NCI-H510A treated with DMSO at 0.1 percent for 48 hours (cell line): ENCODE measurements at regions not wholly inside any gene's neighbourhood (a gene's known extent, or its start where the extent isn't known, plus 50 kb on each side); places are given as distances from the start of the nearest gene placed in this dataset.
A peak's percentile ranks its signal among the peaks of the same experiment; 100 is the strongest.

Experiments used
- DNase-seq: peaks from one replicate; lab custom pipeline; 2025; lab: John Stamatoyannopoulos, UW

DNA sequence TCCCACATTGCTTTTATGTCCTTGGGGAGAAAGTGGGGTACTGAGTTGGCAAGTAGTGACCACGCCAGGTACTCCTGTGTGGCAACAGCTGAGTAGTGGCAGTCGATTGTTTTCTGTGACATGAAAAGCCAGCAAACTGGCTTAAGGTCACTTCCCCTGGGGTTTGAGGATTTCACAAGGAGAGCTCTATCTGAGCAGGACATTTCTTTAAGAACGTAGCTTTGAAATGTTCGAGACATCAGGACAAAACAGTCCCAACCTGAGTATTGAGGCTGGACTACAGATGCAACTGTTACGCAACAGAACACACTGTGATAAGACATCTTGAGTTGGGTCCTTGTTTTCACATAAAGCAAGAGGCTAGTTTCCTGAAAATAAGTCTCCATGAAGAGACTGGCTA lies 146.7 kb upstream of the KLF14 start:
- no peak for DNase-seq

DNA sequence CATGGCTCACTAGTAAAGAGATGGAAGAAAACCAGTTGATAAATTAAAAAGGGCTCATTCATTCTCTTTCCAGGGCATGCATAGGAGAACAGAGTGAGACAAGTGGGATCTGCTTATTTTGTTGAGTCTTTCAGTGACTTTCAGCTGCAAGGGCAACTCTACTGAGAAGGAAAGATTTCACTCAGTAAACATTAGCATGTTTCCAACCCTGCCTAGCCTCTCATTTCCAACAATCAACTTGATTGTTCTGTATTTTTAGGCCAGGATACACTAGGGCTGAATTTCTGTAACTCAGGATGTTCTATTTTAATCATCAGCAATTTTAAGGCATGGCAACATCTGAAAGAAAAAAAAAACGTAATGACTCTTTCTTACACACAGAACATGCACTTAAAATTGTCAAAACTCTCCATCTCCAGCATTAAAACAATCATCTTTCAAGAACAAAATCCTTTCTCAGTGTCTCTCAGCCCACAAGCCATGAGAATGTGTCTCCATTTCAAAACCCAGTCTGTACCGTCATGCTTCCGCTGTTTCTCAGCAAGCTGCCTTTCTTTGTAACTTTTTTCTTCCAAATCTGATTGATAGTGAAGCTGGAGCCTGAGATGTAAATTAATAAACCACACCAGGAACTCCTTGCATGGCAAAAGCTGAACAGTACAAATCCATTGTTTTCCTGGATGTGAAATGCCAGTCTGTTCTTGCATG lies 147.2 kb upstream of the KLF14 start:
- no peak for DNase-seq

DNA sequence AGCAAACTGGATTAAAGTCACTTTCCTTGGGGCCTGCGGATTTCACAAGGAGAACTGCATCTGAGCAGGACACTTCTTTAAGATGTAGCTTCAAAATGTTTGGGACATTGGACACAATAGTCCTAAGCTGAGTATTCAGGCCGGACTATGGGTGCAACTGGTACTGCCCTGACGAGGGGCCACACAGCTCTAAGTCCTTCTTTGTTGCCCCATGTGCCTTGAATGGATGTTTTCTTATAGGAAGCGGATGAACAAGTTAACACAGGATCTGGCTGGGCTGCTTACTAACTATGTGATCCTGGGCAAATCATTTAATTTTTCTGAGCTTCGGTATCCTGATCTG lies 147.8 kb upstream of the KLF14 start:
- DNase-seq = no peak

DNA sequence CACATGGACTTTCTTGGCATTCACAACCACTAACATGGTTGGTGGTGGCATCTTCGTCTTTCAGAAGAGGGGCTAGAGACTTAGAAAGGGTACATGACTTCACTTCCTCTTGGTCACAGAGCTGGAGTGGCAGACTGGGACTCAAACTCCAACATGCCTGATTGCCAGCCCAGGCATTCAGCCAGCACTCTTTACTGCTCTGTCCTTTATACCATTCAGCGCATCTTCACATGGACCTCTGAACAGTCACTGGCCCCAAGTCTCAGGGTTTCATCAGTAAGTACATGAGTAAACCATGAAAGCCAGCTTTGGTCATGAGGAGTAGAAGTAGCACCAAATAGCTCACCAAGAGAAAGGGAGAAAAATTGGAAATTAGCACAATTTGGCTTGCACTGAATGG lies 148.4 kb upstream of the KLF14 start:
- no peak for DNase-seq

DNA sequence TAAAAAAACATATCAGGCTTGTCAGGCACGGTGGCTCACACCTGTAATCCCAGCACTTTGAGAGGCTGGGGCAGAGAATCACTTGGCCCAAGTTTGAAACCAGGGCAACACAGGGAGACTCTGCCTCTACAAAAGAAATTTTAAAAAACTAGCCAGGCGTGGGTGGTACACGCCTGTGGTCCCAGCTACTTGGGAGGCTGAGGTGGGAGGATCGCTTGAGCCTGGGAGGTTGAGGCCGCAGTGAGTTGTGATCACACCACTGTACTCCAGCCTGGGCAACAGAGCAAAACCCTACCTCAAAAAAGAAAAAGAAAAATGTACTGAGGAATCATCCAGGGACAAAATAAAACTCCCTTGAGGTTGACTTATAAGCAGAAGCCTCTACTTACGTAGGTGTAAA lies 149.9 kb upstream of the KLF14 start:
- no peak for DNase-seq

DNA sequence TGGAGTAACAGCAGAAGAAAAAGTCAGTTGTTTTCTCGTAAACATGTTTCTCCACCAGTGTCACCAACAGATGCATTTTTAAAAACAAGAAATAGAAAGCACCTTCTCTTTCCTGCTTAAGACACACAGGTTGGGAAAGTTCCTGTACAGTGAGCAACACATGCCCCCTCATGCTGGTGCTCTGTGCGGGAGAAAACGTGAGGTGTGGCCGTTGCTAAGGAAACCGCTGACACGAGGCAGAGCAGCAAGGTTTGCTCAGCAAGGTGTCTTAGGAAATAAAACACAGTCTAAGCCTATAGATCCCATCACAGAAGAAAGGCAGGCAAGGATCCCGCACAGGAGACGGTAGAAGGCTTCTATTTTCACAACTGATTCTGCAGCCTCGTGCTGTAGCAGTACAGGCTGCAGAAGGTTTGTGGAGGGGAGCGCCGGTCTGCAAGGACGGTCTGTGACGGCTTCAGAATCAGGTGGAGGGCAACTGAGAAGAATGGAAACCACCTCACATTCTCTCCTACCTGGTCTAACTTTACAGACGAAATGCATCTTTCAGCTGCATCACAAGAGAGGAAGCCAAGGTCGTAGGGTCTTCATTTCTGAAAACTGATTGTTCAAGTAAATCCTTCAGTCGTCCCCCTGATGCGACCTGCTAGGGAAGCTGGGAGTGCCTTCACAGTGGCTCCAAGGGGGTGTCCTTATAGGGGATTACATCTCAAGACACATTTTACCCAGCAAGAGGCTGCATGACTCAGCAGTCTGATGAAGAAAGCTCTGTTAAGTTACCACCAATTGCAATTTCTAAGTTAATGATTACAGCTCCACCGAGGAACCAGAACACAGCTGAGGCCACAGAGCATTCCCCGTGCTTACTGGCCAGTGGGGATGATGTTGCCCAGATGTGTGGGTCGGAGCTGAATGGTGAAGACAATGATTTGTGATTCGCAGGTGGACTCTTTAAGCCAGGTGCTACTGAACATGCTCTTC lies 150.7 kb upstream of the KLF14 start:
- no peak for DNase-seq

DNA sequence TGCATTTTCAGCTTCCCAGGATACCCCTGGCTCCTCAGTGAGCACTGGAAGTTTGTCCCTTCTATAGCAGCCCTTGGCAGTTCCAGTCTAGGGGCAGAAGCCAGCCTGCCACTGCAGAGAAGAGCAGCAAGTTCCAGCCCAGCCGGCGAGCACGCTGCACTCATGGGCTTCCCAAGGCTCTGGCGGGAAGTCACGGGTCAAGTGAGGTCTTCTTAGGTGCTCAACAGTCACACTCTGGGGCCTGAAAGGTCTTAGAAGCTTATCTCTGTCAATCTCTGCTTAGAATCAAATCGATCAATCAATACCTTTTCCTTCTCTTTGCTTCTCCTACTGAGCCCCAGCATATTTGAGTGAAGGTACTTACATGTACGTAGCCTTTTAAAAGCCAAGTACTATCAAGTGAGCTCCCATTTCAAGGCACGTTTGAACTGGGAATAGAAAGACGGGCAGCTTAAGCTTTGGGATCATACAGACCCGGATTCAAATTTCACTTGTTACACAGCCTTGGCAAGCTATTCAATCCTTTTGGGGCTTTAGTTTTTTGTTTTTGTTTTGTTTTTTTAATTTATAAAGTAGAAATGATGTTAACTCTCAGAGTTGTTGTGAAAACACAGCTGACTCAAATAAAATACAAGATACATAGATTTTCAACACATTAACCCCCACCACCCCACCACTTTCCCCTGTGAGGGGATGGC lies 152.6 kb upstream of the KLF14 start:
- DNase-seq = no peak

DNA sequence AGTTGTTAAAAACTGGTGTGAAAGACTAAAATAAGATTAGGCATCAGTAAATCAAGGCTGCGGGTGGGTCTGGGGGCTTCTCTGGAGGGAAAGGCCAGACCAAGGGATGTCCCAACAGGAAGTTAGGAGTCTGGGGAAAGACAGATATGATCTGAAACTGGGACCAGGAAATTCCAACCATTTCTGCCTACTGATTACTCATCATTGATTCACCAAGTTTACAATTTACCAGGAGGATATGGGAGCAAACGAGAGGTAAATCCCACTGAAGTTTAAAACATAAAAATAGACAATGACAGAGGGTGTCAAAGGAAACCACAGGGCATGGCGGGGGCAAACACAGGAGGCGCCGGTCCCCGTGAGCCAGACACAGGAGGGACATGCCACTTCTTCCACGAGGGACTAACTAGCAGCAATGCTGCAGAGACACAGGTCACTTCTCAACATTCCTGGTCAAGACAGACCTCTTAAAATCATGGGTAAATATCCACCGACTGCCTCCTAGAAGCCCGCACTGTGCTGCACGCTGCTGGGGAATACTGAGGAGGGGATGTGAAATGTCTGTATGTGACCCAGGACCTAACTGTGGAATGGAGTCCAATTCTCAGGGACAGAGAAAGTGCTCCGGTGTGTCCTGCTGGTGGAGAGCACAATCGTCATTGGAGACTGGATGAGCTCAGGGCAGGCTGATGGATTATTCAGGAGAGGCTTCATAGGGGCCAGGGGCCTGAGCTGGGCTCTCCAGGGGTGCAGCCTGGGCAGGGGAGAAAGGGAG lies 153.4 kb upstream of the KLF14 start:
- no peak for DNase-seq

DNA sequence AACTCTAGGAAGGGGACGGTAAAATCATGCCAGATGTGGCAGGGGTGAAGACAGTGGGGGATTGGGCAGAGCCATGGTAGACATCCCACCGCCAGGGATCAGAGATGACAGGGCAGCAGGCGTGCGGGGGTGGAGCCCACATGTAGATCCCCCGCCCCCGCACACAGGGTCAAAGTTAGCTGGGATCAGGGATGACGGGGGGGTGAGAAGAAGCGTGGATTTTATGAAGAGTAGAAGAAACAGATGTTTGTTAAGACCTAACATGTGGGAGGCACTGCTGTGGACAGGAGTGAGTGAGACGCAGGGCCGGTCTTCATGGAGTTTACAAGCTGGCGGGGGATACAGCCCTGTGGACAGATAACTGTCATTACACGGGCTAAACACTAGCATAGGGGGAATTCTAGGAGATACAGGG lies 154.0 kb upstream of the KLF14 start:
- DNase-seq = no peak

DNA sequence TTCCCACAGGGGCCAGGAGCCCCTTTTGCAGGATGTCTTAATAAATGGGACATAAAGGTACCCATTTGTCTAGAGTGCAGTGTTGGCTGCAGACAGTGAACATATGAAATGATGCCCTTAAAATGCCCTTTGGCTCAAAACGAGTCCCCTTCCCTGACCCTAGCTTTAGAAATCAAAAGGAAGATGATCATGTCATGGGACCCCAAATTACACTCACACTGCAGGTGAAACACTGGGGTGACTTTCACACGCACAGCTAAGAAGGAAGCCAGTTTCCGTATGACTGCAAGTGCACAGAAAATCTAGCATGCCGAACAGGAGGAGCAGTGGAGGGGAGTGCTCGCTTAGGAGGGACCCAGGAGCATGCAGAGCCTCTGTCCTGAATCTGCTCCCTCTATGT lies 154.5 kb upstream of the KLF14 start:
- no peak for DNase-seq

DNA sequence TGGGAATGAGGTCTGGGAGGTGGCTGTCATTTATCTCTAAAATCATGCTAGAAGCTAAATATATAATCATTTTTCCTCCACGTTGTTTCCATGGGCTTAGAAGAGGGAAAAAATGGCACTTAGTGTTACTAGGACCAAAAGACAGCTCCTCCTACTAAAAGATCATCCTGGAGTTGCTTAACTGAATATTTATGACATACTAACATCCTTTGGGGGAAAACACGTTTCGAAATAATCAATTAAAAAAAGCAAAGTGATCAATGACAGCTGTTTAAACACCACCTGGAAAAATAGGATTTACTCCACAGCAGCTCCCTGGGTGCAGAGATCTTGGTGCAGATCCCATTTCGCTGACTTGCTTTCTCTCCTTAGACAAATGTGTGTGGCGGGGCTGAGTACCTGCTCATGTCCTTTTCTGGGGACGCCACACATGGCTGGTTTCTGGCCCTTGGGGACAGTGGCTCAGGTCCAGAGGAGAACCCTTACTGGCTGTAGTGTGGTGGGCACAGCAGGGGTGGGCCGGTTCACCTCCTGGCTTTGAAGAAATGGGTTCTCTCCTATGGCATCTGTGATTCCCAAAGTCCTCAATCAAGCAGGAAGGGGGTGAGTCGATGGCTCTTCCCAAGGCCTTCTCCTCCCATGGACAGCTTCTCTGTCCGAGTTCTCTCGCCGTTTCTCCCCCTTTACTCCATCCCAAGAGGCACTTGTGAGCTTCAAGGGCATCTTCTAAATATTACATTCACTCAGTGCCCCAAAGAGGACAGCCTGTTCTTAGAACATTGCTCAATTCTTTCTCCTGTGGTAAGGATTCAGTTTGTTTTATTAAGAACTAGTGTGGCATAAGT lies 156.4 kb upstream of the KLF14 start:
- DNase-seq = no peak

DNA sequence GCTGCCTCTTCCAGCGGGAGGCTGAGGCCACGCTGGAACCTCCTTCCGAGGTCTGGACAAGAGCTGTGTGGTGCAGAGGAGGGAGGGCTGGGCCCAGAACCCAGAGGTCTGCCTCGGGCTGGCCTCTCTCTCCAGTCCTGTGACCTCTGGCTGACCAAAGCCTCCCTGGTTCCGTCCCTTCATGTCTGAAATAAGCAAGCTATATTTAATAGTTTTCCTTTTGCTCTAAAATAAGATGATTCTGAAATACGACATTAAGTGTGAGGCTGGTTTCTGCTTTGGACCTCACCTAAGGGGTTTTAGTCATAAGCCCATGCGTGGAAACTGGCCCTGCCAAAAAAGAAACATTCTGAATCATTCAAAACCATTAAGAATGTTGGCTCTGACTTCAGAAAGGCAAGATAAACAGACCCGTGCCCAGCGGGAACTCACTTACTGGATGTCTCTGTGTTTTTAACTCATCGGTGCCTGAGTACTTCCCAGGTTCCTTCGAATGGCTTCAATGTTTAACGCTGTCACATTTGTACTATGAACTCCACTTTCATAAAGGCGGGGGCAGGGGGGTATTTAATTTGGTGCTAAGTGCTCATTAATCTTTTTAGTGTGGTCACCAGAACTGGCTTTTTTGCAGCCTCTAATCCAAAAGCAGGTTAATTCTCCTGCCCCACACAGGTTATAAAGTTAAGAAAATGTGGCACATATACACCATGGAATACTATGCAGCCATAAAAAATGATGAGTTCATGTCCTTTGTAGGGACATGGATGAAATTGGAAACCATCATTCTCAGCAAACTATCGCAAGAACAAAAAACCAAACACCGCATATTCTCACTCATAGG lies 157.5 kb upstream of the KLF14 start:
- no peak for DNase-seq

DNA sequence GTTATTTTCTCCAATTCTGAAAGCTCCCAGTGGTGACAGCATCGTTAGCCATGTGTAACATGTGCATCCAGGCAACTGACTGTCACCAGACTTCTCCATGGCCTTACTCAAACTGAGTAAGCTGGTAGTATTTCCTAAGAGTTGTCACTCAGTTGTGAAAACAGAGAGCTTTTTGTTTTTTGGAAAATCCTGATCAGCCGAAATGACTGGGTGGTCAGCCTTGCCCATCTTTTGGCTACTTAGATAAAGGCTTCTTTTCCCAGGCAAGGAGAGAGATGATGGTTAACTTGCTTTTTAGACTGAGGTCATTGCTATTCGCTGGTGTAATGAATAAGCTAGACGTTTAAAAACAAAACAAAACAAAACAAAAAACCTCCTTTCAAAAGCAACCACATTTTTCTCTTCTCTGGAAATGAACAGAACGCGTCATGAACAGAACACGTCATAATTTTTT lies 159.5 kb upstream of the KLF14 start:
- no peak for DNase-seq

DNA sequence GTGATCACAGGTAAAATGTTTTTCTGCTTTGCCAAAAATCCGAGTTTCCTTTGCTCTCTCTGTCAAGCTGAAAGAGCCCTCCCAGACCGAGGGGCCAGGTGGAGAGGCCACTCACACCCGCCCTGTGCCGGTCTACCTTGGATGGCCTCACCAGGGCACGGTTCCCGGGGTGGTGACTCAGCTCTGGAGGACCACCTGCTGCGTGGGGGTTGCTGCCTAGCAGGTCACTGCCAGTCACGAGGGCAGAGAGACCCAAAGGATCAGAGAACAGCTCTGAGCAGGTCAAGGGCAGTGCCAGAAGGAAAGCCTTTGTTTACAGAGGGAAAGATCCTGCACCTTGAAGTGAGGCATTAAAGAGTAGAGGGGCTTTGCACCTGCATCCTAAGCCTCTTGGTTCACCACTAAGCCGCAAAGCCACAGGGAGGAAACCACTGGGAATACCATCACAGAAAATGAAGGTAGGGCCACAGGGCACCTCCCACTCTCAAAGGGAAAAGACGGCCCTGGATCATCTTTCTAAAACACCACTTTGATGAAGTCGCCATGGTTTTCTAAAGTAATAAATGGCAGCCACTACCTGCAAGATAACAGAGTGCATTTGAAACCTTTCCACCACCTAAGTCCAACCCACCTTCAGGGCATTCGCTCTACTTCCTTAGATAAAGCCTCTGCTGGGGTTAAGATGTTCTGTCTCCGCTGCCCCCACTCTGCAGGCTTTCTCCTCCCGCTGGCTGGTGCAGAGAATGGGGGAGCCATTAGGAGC lies 160.3 kb upstream of the KLF14 start:
- DNase-seq = peak; percentile 15

DNA sequence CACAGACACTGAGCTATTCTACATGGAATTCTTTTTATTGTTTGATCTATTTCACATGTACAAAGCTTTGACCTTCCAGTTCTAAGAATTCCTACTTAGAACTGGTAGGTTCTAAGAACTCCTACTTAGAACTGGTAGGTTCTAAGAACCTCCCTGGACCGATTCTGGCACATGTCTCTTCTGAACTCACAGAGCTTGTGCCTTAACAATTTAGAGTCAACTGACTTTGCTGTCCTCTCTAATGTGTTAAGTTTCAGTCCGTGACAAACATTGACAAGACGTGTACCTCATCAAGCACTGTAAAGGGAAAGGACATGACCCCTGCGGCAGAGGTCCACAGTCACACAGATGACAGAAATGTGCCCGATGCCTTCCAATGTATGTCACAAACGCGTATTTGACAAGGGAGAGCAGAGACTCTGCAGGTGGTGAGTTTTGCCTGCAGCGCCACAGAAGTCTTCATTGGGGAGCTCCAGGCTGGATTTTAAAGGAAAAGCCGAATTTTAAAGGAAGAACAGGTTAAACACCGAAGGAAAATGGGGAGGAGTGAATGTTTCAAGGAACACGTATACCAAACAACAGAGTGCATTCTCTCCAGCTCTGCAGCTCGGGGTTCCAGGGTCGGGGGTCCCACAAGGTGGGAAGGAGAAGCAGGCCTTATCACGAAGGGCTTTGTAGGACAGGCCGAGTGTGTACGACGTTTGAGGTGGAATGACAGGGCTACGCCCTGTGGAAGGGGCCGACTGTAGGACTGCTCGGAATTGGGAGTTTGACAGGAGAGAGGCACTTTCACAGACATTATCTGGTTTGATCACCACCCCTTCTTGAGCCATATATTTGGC lies 161.1 kb upstream of the KLF14 start:
- no peak for DNase-seq

DNA sequence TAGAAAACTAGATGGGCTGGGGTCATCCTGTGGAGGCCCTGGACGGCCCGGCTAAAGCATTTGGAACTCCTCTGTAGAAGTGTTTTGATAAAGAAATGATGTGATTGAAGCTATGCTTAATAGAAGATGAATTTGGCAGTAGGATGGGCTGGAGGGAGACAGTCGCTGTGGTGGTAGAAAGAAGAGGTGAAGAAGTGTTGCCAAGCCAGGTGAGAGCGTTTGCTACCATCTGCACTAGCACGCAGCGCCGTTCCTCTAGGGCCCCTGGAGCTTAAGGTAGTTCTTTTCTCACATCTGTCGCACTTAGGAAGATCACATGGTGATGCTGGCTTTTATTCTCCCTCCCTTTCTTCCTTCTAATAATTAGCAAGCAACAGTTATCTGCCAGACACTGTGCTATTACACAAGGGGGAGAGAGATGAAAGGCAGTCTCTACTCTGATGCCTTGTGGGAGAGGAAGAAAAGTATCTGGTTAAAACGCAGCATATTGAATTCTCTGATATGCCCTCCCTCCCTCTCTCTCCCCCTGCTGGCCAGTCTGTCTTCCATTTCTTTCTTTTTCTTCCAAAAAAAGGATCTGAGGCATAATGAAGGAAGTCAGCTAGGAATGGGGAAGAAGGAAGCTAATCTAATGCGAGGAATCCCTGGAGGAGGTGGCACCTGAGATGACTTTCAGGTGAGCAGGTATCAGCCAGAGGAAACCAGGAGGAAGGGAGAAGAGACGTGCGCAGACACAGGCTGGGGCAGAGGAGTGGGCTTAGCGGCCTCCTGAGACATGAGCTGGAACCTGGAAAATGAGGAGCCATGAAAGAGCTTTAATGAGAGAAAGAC lies 162.3 kb upstream of the KLF14 start:
- DNase-seq = no peak

DNA sequence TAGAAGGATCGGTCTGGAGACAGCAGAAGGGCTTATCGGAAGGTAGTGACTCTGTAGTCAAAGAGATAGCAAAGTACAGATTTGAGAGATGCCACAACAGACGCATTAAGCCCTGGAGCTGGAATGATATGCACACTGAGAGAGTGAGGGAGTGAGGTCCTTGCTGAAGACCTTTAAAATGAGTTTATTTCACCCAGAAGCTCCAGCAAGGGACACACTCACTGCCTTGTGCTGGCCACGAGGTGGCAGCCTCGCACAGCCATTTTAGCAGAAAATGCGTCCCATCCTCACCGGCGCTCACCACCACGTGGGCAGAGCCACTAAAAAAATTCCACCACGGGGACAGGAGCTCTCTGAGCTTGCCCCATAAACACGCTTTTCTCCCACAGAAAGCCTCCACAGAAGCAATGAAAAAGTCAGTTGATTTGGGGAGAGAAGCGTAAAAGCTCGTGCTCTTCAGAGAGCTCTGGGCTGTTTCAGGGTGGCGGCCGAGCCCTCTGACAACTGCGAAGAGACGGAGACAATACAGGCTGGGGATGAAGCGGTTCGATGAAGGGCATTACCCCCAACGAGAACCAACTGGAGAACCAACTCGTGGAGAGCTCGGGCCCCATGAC lies 163.0 kb upstream of the KLF14 start:
- no peak for DNase-seq
